ENCODE measurements at regions not wholly inside any gene's neighbourhood (a gene's known extent, or its start where the extent isn't known, plus 50 kb on each side); places are given as distances from the start of the nearest gene placed in this dataset.

GRCh38 chr4:56732301-56732700 lies 51.2 kb upstream of the HOPX start:
- no peak overlapping the region for H3K27ac Mint-ChIP-seq

GRCh38 chr4:56731857-56732256 lies 50.8 kb upstream of the HOPX start:
- Mint-ChIP-seq H3K27me3 (ENCODE audit: low read depth) (no peaks in the 10 kb centered on the region), H3K36me3 (peaks cover 6% of the 10 kb centered on the region), H3K4me3 (no peak overlapping the region), H3K9me3 (peaks cover 7% of the 10 kb centered on the region), H3K27ac (no peak overlapping the region), H3K4me1 (peaks cover 4% of the 10 kb centered on the region)
- no peak for TF ChIP-seq CTCF (IDR thresholded peaks at IDR 0.05; ENCODE audit: unreplicated experiment)
- DNase-seq (ENCODE audit: low spot score in 2 of 2, unreplicated experiment in 2 of 2), result no peak

More at GRCh38 chr4:56732301-56732700, 51.2 kb upstream of the HOPX start:
- no peak for TF ChIP-seq CTCF (IDR thresholded peaks at IDR 0.05; ENCODE audit: unreplicated experiment)
- no peak overlapping the region for H3K4me3 Mint-ChIP-seq
- peaks cover 4% of the 10 kb centered on the region for H3K4me1 Mint-ChIP-seq
- H3K27me3 Mint-ChIP-seq (ENCODE audit: low read depth), result no peaks in the 10 kb centered on the region
- peaks cover 7% of the 10 kb centered on the region for H3K9me3 Mint-ChIP-seq
- peaks cover 6% of the 10 kb centered on the region for H3K36me3 Mint-ChIP-seq
- DNase-seq (ENCODE audit: low spot score in 2 of 2, unreplicated experiment in 2 of 2), result no peak

All from mesothelial cell of epicardium (in vitro differentiated cells).